Small intestine (tissue), 7 donors: ENCODE measurements at regions not wholly inside any gene's neighbourhood (a gene's known extent, or its start where the extent isn't known, plus 50 kb on each side); places are given as distances from the start of the nearest gene placed in this dataset.
A peak's percentile ranks its signal among the peaks of the same experiment; 100 is the strongest.

Source experiments
- DNase-seq, 2 donors: peaks; one replicate each; pipeline versions ENCODE4 v3.0.0 to v3.0.0-alpha.2; 2013
- FAIRE-seq: peaks from 2 replicates; lab custom pipeline; 2012; peaks lifted over from hg19 to GRCh38; lab: Jason Lieb, UNC
- H3K27ac ChIP-seq, 3 donors: one replicate each; pipeline ENCODE4 v1.5.1; 2013; ENCODE audit warnings: low read length in 2 of 3, mild to moderate bottlenecking in 2 of 3, control low read depth in 1 of 3, inconsistent platforms in 1 of 3, low read depth in 1 of 3, moderate library complexity in 1 of 3
- H3K27me3 ChIP-seq, 3 donors: one replicate each; pipeline ENCODE4 v1.6.1; 2013; ENCODE audit warnings: low read length in 3 of 3, inconsistent platforms in 1 of 3; ENCODE audit not compliant: control insufficient read depth in 3 of 3, insufficient read depth in 3 of 3
- H3K36me3 ChIP-seq, 3 donors: one replicate each; pipeline ENCODE4 v1.6.1; 2013; ENCODE audit warnings: low read length in 3 of 3, inconsistent platforms in 1 of 3, low read depth in 1 of 3, mild to moderate bottlenecking in 1 of 3, moderate library complexity in 1 of 3; ENCODE audit not compliant: control insufficient read depth in 3 of 3, insufficient read depth in 2 of 3
- H3K4me1 ChIP-seq, 3 donors: one replicate each; pipeline ENCODE4 v1.6.1; 2013; ENCODE audit warnings: low read length in 2 of 3, inconsistent platforms in 1 of 3, low read depth in 1 of 3, mild to moderate bottlenecking in 1 of 3, moderate library complexity in 1 of 3; ENCODE audit not compliant: control insufficient read depth in 3 of 3, insufficient read depth in 2 of 3
- H3K4me3 ChIP-seq, 3 donors: one replicate each; pipeline ENCODE4 v1.5.1; 2013; ENCODE audit warnings: low read length in 3 of 3, control low read depth in 1 of 3, inconsistent platforms in 1 of 3, low read depth in 1 of 3, mild to moderate bottlenecking in 1 of 3, moderate library complexity in 1 of 3
- H3K9me3 ChIP-seq, 2 donors: one replicate each; pipeline ENCODE4 v1.6.1; 2013; ENCODE audit warnings: low read depth in 1 of 2, low read length in 1 of 2; ENCODE audit not compliant: control insufficient read depth in 2 of 2, insufficient read depth in 1 of 2
- WGBS, 3 donors: extraction: QIAGEN DNeasy Blood & Tissue Kit; methylation state at CpG; one replicate each; pipeline ENCODE4 v1.1.7; 2013; 5-methylcytosine and 5-hydroxymethylcytosine counted together
- donor health status: healthy with polysubstance abuse.
- donor health status: control.
- donor health status: control.
- donor health status: Bipolar disorder and iron deficiency.
- donor health status: healthy.

DNA sequence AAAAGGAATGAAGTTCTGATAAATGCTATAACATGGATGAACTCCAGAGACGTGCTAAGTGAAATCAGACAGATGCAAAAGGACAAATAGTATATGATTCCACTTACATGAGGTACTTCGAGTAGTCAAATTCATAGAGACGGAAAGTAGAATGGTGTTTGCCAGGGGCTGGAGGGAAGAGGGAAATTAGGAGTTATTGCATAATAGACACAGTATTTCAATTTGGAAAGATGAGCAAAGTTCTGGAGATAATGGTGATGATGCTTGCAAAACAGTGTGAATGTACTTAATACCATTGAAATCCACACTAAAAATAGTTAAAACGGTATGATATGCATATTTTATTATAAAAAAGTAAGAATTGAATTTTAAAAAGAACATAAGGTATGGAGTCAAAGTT is 84.9 kb upstream of the STXBP5 start:
- Histone ChIP-seq H3K9me3 (peaks cover 0 to 5% of the 10 kb centered on the region in 2 donors), H3K4me1 (peaks cover 0 to 4% (median 0%) of the 10 kb centered on the region in 3 donors), H3K36me3 (no peaks in the 10 kb centered on the region), H3K27ac (no peak overlapping the region), H3K4me3 (no peak overlapping the region), H3K27me3 (no peaks in the 10 kb centered on the region)
- FAIRE-seq = no peak
- 90 to 94% (median 93%) methylated on average over 4 of the region's 4 CpGs for WGBS, 3 donors
- no peak for DNase-seq

DNA sequence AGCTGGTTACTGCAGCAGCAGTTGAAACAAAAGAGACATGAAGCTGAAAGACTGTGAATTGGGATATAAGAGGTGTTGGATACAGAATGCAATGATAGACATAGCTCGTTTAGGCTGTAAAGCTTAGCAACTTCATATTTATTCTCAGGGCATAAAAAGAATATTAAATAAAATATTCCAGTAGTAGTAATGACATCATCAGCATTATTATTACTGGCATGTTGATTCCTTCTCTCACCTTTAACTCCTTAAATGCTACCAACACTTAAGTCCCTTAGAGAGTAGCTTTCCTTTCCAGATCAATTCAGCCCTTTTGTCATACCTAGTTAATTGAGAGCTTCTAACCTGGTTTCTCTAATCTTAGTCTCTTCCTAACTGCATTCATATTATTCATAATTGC is 81.4 kb upstream of the STXBP5 start:
- no peaks in the 10 kb centered on the region for H3K4me1 ChIP-seq
- H3K27ac ChIP-seq = no peak overlapping the region
- WGBS, 3 donors = 60 to 88% (median 83%) methylated on average over 1 of the region's 1 CpG
- no peak overlapping the region for H3K4me3 ChIP-seq
- no peaks in the 10 kb centered on the region for H3K36me3 ChIP-seq
- FAIRE-seq (no peak), DNase-seq (no peak)
- H3K27me3 ChIP-seq = no peaks in the 10 kb centered on the region
- H3K9me3 ChIP-seq = peaks cover 0 to 5% of the 10 kb centered on the region in 2 donors

DNA sequence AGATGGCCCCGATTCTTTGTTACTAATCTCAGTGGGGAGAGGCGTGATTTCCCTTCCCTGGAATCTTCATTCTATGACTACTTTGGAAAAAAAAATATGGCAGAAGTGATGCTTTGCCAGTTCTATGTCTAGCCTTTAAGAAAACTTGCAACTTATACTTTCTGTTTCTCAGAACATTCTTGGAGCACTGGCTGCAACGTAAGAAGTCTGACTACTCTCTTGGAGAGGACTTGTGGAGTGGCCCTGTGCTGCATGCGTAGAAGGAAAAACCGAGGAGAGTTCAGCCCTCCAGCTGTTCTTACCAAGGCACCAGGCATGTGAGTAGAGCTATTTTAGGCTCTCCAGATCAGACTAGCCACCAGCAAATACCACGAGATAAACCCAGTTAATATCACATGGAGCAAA is 77.6 kb upstream of the STXBP5 start:
- FAIRE-seq (no peak), DNase-seq (no peak)
- Histone ChIP-seq H3K36me3 (no peaks in the 10 kb centered on the region), H3K4me3 (no peak overlapping the region), H3K27me3 (no peaks in the 10 kb centered on the region), H3K9me3 (no peaks in the 10 kb centered on the region), H3K27ac (no peak overlapping the region), H3K4me1 (no peaks in the 10 kb centered on the region)
- 88 to 91% (median 90%) methylated on average over 6 of the region's 6 CpGs for WGBS, 3 donors

GRCh38 chr6:147127587-147127986 is 76.6 kb upstream of the STXBP5 start:
- Histone ChIP-seq H3K36me3 (no peaks in the 10 kb centered on the region), H3K4me1 (no peaks in the 10 kb centered on the region), H3K9me3 (no peaks in the 10 kb centered on the region), H3K27ac (no peak overlapping the region), H3K27me3 (no peaks in the 10 kb centered on the region), H3K4me3 (no peak overlapping the region)
- WGBS, 3 donors = 31 to 54% (median 38%) methylated on average over 2 of the region's 2 CpGs
- DNase-seq = no peak
- no peak for FAIRE-seq

- H3K4me3 ChIP-seq = no peak overlapping the region
- H3K36me3 ChIP-seq = no peaks in the 10 kb centered on the region
- 88 to 96% (median 91%) methylated on average over 2 of the region's 2 CpGs for WGBS, 3 donors
- DNase-seq (no peak), FAIRE-seq (peak; percentile 26)
- no peaks in the 10 kb centered on the region for H3K27me3 ChIP-seq
- no peaks in the 10 kb centered on the region for H3K4me1 ChIP-seq
- H3K9me3 ChIP-seq = no peaks in the 10 kb centered on the region
- H3K27ac ChIP-seq = no peak overlapping the region
These were observed 76.2 kb upstream of the STXBP5 start for GRCh38 chr6:147128056-147128455.

- H3K4me3 ChIP-seq = no peak overlapping the region
- FAIRE-seq (no peak), DNase-seq (no peak)
- H3K27ac ChIP-seq = no peak overlapping the region
- H3K36me3 ChIP-seq = no peaks in the 10 kb centered on the region
- no peaks in the 10 kb centered on the region for H3K27me3 ChIP-seq
- no peaks in the 10 kb centered on the region for H3K4me1 ChIP-seq
- H3K9me3 ChIP-seq = no peaks in the 10 kb centered on the region
These were observed 72.6 kb upstream of the STXBP5 start for GRCh38 chr6:147131532-147132128.

DNA sequence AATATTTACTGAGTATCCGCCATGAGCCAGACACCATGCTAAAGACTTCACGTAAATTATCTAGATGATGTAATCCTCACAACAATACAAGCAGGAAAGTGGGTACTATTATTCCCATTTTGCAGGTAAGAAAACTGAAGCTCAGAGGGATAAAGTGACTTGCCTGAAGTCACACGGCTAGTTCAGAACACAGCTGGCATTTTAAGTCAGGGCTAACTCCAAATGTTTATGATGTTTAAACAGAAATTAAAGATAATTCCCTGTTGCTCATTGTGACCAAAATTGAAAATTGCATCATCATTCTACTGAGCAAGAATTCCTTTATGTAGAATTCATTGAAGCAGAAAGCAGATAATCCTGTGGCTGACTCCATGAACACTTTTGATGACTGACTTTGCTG is 71.3 kb upstream of the STXBP5 start:
- no peak for FAIRE-seq

DNA sequence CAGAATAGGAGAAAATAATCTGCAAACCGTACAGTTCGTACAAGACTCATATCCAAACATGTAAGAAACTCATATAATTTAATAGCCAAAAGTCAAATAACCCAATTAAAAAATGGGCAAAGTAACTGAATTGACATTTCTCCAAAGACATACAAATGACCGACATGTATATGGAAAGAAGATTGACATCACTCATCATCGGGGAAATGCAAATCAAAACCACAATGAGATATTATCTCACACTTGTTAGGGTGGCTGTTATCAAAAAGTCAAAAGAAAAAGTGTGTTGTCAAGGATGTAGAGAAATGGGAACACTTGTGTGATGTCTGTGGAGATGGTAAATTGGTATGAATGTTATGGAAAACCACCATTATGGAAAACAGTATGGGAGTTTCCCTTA is 70.5 kb upstream of the STXBP5 start:
- 88 to 97% (median 89%) methylated on average over 4 of the region's 4 CpGs for WGBS, 3 donors
- Histone ChIP-seq H3K4me3 (no peak overlapping the region), H3K27ac (no peak overlapping the region), H3K9me3 (no peaks in the 10 kb centered on the region), H3K36me3 (no peaks in the 10 kb centered on the region), H3K27me3 (no peaks in the 10 kb centered on the region), H3K4me1 (no peaks in the 10 kb centered on the region)
- no peak for DNase-seq
- FAIRE-seq = no peak

More for the DNA sequence above, 71.3 kb upstream of the STXBP5 start:
- no peaks in the 10 kb centered on the region for H3K36me3 ChIP-seq
- no peaks in the 10 kb centered on the region for H3K27me3 ChIP-seq
- no peak overlapping the region for H3K27ac ChIP-seq
- H3K4me3 ChIP-seq = no peak overlapping the region
- WGBS, 3 donors = 27 to 69% (median 46%) methylated on average over 3 of the region's 3 CpGs
- no peaks in the 10 kb centered on the region for H3K9me3 ChIP-seq
- no peak for DNase-seq
- no peaks in the 10 kb centered on the region for H3K4me1 ChIP-seq

DNA sequence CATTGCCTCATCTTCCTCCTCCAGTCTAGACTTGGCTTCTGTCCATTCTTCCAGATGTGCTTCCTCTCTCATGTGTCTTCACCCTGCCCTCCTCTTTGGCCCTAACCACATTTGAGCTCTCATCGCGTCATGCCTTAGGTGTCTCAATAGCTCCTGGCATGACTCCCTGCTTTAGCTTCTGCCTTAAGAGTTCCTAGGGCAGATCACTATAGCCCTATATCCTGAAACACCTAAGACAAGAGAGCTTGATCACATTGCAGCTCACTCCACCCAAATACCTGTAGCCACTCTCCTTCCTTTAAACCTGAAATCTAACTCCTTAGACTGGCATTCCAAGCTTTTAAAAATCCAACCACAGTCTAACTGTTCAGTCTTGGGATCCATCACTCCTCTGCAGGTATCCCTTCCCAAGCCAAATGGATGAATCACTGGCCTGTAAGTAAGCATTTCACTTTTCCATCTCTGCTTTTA is 69.0 kb upstream of the STXBP5 start:
- FAIRE-seq = no peak

More for the DNA sequence above, 69.0 kb upstream of the STXBP5 start:
- H3K4me3 ChIP-seq = no peak overlapping the region
- WGBS, 3 donors = 68 to 87% (median 75%) methylated on average over 2 of the region's 2 CpGs
- no peaks in the 10 kb centered on the region for H3K4me1 ChIP-seq
- no peak overlapping the region for H3K27ac ChIP-seq
- H3K27me3 ChIP-seq = no peaks in the 10 kb centered on the region
- H3K36me3 ChIP-seq = no peaks in the 10 kb centered on the region
- no peak for DNase-seq
- no peaks in the 10 kb centered on the region for H3K9me3 ChIP-seq
